GM12873 (cell line): ENCODE measurements at regions not wholly inside any gene's neighbourhood (a gene's known extent, or its start where the extent isn't known, plus 50 kb on each side); places are given as distances from the start of the nearest gene placed in this dataset.

ENCODE experiments used
- CTCF ChIP-seq: IDR thresholded peaks from 2 replicates; pipeline ENCODE4 v1.5.1; 2012; ENCODE audit warnings: low read depth, mild to moderate bottlenecking, moderate library complexity, low read length, control low read depth; ENCODE audit not compliant: insufficient read depth; ENCODE audit errors: missing control alignments

GRCh38 chr4:173990869-173991210 is 292.6 kb downstream of the FBXO8 start:
- TF ChIP-seq CTCF: no peak

GRCh38 chr4:173990126-173990868 is 293.2 kb downstream of the FBXO8 start:
- peak; percentile 46 for TF ChIP-seq CTCF

- TF ChIP-seq CTCF: no peak
Observed at GRCh38 chr4:173960398-173960797, 323.1 kb downstream of the FBXO8 start.

GRCh38 chr4:173958445-173958844 is 325.0 kb downstream of the FBXO8 start:
- no peak for TF ChIP-seq CTCF

- TF ChIP-seq CTCF: no peak
Observed at GRCh38 chr4:173943547-173943946, 339.9 kb downstream of the FBXO8 start.

GRCh38 chr4:173940146-173940545 is 343.3 kb downstream of the FBXO8 start:
- TF ChIP-seq CTCF: no peak

- TF ChIP-seq CTCF: no peak
Observed at GRCh38 chr4:173937631-173938270, 345.7 kb downstream of the FBXO8 start.
